Heart right ventricle (tissue), 16 donors: ENCODE measurements at regions not wholly inside any gene's neighbourhood (a gene's known extent, or its start where the extent isn't known, plus 50 kb on each side); places are given as distances from the start of the nearest gene placed in this dataset.

ENCODE experiments used
- ATAC-seq, 8 donors: fragments of 200-7000 bp; cut with Tn5 transposase; one replicate each; pipeline ENCODE4 v1.9.1; 2020; ENCODE audit warnings: mild to moderate bottlenecking in 8 of 8, moderate library complexity in 8 of 8, moderate number of reproducible peaks in 1 of 8
- DNase-seq, 2 donors: peaks; one replicate each; pipeline ENCODE4 v3.0.0-alpha.2; 2020
- H3K27ac ChIP-seq, 10 donors: fragments of 200-600 bp; sonication (generic) in 2 of 10; one replicate each; pipeline versions ENCODE4 v1.5.0 to v1.8.0; 2020 to 2022; ENCODE audit warnings: mild to moderate bottlenecking in 3 of 10
- H3K27me3 ChIP-seq, 7 donors: fragments of 200-600 bp; one replicate each; pipeline ENCODE4 v1.8.0; 2021 to 2022; ENCODE audit warnings: mild to moderate bottlenecking in 2 of 7
- H3K36me3 ChIP-seq, 9 donors: fragments of 200-600 bp; sonication (generic) in 1 of 9; one replicate each; pipeline versions ENCODE4 v1.5.0 to v1.8.0; 2020 to 2022; ENCODE audit warnings: mild to moderate bottlenecking in 2 of 9
- H3K4me1 ChIP-seq, 9 donors: fragments of 200-600 bp; sonication (generic) in 1 of 9; one replicate each; pipeline versions ENCODE4 v1.5.0 to v1.8.0; 2020 to 2022; ENCODE audit warnings: mild to moderate bottlenecking in 4 of 9
- H3K4me3 ChIP-seq, 10 donors: fragments of 200-600 bp; sonication (generic) in 2 of 10; one replicate each; pipeline versions ENCODE4 v1.5.0 to v1.8.0; 2020 to 2022; ENCODE audit warnings: mild to moderate bottlenecking in 7 of 10, moderate library complexity in 2 of 10
- H3K9me3 ChIP-seq, 11 donors: fragments of 200-600 bp in 10 of 11; sonication (generic) in 2 of 11; one replicate each; pipeline versions ENCODE4 v1.5.0 to v1.8.0; 2013 to 2022; ENCODE audit warnings: mild to moderate bottlenecking in 2 of 11, control low read depth in 1 of 11, moderate library complexity in 1 of 11
- CTCF ChIP-seq, 9 donors: fragments of 200-600 bp; sonication (generic) in 2 of 9; IDR thresholded peaks; one replicate each; pipeline versions ENCODE4 v1.5.0 to v1.8.0; 2021 to 2022; ENCODE audit warnings: antibody characterized with exemption in 9 of 9, mild to moderate bottlenecking in 5 of 9, moderate library complexity in 1 of 9
- WGBS, 2 donors: extraction: QIAGEN DNeasy Blood & Tissue Kit; methylation state at CpG; one replicate each; pipeline ENCODE4 v1.1.7; 2013; ENCODE audit warnings: inconsistent platforms in 1 of 2; 5-methylcytosine and 5-hydroxymethylcytosine counted together
- intact Hi-C, 10 donors: fragments of 100-400 bp; cut with DNase I; formaldehyde crosslinking; loops; one replicate each; pipeline versions ENCODE4 v1.11.1 to v1.14.2; 2022
- donor health status: Arrhythmogenic right ventricular cardiomyopathy.
- donor health status: ischemic (EF 13 %, LVEDD 7.1; RV severe dilation, severe dysfunction).
- donor health status: healthy with polysubstance abuse.
- donor health status: DM: no; HTN: yes; CAD: no.
- donor health status: DM: no; HTN: no; CAD: no.
- donor health status: ischemic (EF 25% LVEDD 6.9; RV normal size, moderate dysfunction).
- donor health status: ischemic (EF 25% LVEDD 5.7; RV mildly dilated, moderate dysfunction).
- donor health status: healthy.
- donor health status: DM: yes; HTN: yes; CAD: no.
- donor health status: Ischemic cardiomyopathy.
- donor health status: ischemic (EF 35%, LVEDD 5.7; RV mildly dilated, moderate dysfunction).
- donor health status: nonischemic (EF 11% LVEDD 7.7; RV severe dilation, severe dysfunction).
- donor health status: DM: yes; HTN: yes; CAD: no.
- donor health status: PGD.
- donor health status: ischemic (EF 29% LVEDD 5.4; RV normal size, mild dysfunction).
- donor health status: nonischemic (EF 23%, LVEDD 6.1; RV moderate dilation, normal function).

DNA sequence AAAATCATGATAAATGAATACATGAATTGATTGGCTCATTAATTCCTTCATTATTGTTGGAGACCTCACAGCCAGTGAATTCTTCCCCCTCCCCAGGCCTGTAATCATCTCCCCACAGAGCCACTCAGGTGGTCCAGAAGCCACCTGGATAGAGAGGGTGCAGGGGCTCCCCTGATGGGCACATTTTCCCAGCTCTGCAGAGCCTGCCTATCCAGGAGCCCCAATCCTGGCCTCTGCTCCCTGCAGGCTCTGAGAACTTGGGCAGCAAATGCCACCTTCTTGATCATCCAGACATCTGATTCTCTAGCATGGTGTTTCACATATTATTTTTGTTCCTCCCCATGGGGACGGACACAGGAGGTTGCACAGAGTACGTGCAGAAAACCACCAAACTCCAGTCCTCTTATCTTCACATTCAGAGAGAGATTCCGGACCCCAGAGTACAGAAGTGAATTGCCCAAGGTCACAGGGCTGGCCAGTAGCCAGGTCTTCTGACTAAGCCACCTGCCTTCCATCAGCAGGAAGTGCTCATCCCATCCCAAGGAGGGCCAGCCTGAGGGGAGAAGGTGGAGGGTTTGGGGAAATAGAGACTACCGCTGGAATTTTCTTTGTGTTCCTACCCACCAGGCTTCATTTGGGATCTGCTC is 348.0 kb downstream of the BUD13 start:
- Histone ChIP-seq H3K36me3 (no peaks in the 10 kb centered on the region), H3K27ac (no peak overlapping the region), H3K27me3 (peaks cover 0 to 19% (median 6%) of the 10 kb centered on the region in 7 donors), H3K9me3 (no peaks in the 10 kb centered on the region), H3K4me3 (no peak overlapping the region), H3K4me1 (peaks cover 0 to 14% (median 10%) of the 10 kb centered on the region in 9 donors)
- no peak for DNase-seq
- intact Hi-C loops = no loop called here
- TF ChIP-seq CTCF (IDR thresholded peaks at IDR 0.05) = no peak
- no peak for ATAC-seq
- WGBS, 2 donors = 31 to 47% methylated on average over 4 of the region's 4 CpGs

DNA sequence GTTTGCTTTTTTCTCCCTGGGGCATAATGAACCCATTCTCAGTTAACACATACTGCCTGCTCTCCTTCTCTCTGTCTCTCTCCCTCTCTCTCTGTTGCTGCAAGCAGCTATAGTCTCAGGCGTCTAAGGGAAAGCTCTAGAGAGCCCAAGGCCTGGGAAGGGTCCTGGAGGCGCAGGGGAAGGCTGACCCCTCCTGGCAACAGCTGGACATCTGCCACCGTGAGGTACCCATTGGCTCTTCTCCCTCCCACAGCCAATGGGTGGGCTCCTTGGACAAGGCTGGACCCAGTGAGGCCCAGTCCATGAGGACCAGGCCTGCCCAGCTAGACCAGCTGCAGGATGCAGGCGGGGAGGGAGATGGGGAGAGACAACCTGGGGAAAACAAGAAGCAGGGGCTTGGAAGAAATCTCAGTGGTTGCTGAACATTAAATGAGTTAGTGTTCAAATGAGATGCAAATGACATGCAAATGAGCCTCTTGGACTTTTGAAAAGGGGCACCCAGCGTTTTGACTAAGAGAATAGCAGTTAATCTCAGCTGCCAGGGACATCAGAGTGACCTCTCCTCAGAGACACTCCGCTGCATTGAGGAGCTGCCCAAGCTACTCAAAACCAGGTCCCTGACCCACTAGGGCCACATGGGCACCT is 349.7 kb downstream of the BUD13 start:
- WGBS, 2 donors = 70 to 74% methylated on average over 6 of the region's 6 CpGs
- DNase-seq (no peak), ATAC-seq (no peak)
- Histone ChIP-seq H3K9me3 (no peaks in the 10 kb centered on the region), H3K4me3 (no peak overlapping the region), H3K27ac (no peak overlapping the region), H3K4me1 (peaks cover 0 to 8% (median 7%) of the 10 kb centered on the region in 9 donors), H3K27me3 (peaks cover 0 to 24% (median 6%) of the 10 kb centered on the region in 7 donors), H3K36me3 (no peaks in the 10 kb centered on the region)
- intact Hi-C loops = no loop called here
- no peak for TF ChIP-seq CTCF (IDR thresholded peaks at IDR 0.05)

DNA sequence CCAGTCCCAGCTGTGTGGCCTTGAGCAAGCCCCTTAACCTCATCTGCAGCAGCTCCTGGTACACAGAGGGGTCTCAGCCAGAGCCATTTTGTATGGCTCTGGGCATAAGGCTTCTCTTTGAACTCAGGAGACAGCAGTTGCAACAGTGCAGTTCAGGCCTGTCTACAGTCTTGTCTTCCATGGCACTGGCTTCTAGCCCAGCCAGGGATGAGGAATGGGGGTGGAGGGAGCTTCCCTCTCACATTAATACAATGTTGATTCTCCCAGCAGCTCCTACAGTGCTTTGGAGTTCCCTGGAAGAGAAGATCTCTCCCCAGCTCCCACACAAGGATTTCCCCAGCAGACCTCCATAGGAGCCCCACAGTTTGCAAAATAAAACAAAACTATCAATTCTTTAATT is 350.2 kb downstream of the BUD13 start:
- intact Hi-C loops = no loop called here
- no peak for TF ChIP-seq CTCF (IDR thresholded peaks at IDR 0.05)
- H3K36me3 ChIP-seq = no peaks in the 10 kb centered on the region
- DNase-seq = no peak
- no peak overlapping the region for H3K4me3 ChIP-seq
- no peak overlapping the region for H3K27ac ChIP-seq
- ATAC-seq = no peak
- H3K27me3 ChIP-seq = peaks cover 0 to 24% (median 6%) of the 10 kb centered on the region in 7 donors
- H3K9me3 ChIP-seq = no peaks in the 10 kb centered on the region
- peaks cover 0 to 3% (median 2%) of the 10 kb centered on the region in 9 donors for H3K4me1 ChIP-seq

GRCh38 chr11:116421529-116422185 is 351.1 kb downstream of the BUD13 start:
- DNase-seq (no peak), ATAC-seq (no peak)
- TF ChIP-seq CTCF (IDR thresholded peaks at IDR 0.05) = no peak
- WGBS, 2 donors = 61% methylated on average over 16 of the region's 16 CpGs
- intact Hi-C loops = no loop called here
- Histone ChIP-seq H3K4me3 (no peak overlapping the region), H3K4me1 (no peaks in the 10 kb centered on the region), H3K27me3 (peaks cover 0 to 24% (median 6%) of the 10 kb centered on the region in 7 donors), H3K36me3 (no peaks in the 10 kb centered on the region), H3K27ac (no peak overlapping the region), H3K9me3 (no peaks in the 10 kb centered on the region)
